Astrocyte (in vitro differentiated cells and primary cell): ENCODE measurements at regions not wholly inside any gene's neighbourhood (a gene's known extent, or its start where the extent isn't known, plus 50 kb on each side); places are given as distances from the start of the nearest gene placed in this dataset.

ENCODE experiments used
- DNase-seq: peaks from one replicate; pipeline ENCODE4 v3.0.0-alpha.2; 2010; ENCODE audit warnings: low read depth
- FAIRE-seq: peaks from 2 replicates; lab custom pipeline; 2011; peaks lifted over from hg19 to GRCh38; lab: Jason Lieb, UNC
- H2AFZ ChIP-seq: 2 replicates; pipeline ENCODE4 v1.6.0; 2012; ENCODE audit warnings: low read depth, low read length, inconsistent platforms
- H3K27ac ChIP-seq: 2 replicates; pipeline ENCODE4 v1.5.1; 2011; ENCODE audit warnings: low read depth, low read length, inconsistent platforms
- H3K27me3 ChIP-seq: 2 replicates; pipeline ENCODE4 v1.6.0; 2011; ENCODE audit warnings: low read length, inconsistent platforms; ENCODE audit not compliant: insufficient read depth
- H3K36me3 ChIP-seq: 2 replicates; pipeline ENCODE4 v1.5.1; 2011; ENCODE audit warnings: low read length, inconsistent platforms; ENCODE audit not compliant: insufficient read depth
- H3K4me1 ChIP-seq: 2 replicates; pipeline ENCODE4 v1.5.1; 2011; ENCODE audit warnings: low read length, inconsistent platforms; ENCODE audit not compliant: insufficient read depth
- H3K4me2 ChIP-seq: 2 replicates; pipeline ENCODE4 v1.6.0; 2012; ENCODE audit warnings: low read length, inconsistent platforms
- H3K4me3 ChIP-seq: 2 replicates; pipeline ENCODE4 v1.5.1; 2011; ENCODE audit warnings: low read depth, mild to moderate bottlenecking, low read length, inconsistent platforms; ENCODE audit not compliant: insufficient read depth
- H3K79me2 ChIP-seq: 2 replicates; pipeline ENCODE4 v1.6.0; 2012; ENCODE audit warnings: mild to moderate bottlenecking, low read length, inconsistent platforms; ENCODE audit not compliant: insufficient read depth
- H3K9ac ChIP-seq: 2 replicates; pipeline ENCODE4 v1.6.0; 2012; ENCODE audit warnings: mild to moderate bottlenecking, low read length, inconsistent platforms
- H3K9me3 ChIP-seq: 2 replicates; pipeline ENCODE4 v1.5.1; 2012; ENCODE audit warnings: low read depth, mild to moderate bottlenecking, low read length, inconsistent platforms; ENCODE audit not compliant: insufficient read depth
- H4K20me1 ChIP-seq: 2 replicates; pipeline ENCODE4 v1.6.0; 2012; ENCODE audit warnings: low read length, inconsistent platforms; ENCODE audit not compliant: insufficient read depth
- H3K27ac Mint-ChIP-seq: one replicate; pipeline ENCODE4 v1.8.0; 2021; ENCODE audit warnings: mild to moderate bottlenecking, mixed read lengths; ENCODE audit not compliant: unreplicated experiment
- H3K27me3 Mint-ChIP-seq: one replicate; pipeline ENCODE4 v1.8.0; 2021; ENCODE audit warnings: low read depth, mixed read lengths; ENCODE audit not compliant: unreplicated experiment
- H3K36me3 Mint-ChIP-seq: one replicate; pipeline ENCODE4 v1.8.0; 2021; ENCODE audit warnings: low read depth, mixed read lengths; ENCODE audit not compliant: unreplicated experiment
- H3K4me1 Mint-ChIP-seq: one replicate; pipeline ENCODE4 v1.8.0; 2021; ENCODE audit warnings: low read depth, mixed read lengths; ENCODE audit not compliant: unreplicated experiment
- H3K4me3 Mint-ChIP-seq: one replicate; pipeline ENCODE4 v1.8.0; 2021; ENCODE audit warnings: mild to moderate bottlenecking, moderate library complexity, mixed read lengths; ENCODE audit not compliant: unreplicated experiment
- H3K9me3 Mint-ChIP-seq: one replicate; pipeline ENCODE4 v1.8.0; 2021; ENCODE audit warnings: mild to moderate bottlenecking, mixed read lengths; ENCODE audit not compliant: unreplicated experiment
- CTCF ChIP-seq: IDR thresholded peaks from 2 replicates; pipeline ENCODE4 v1.5.1; 2011; ENCODE audit warnings: low read depth, mild to moderate bottlenecking, inconsistent platforms, low read length, moderate library complexity; ENCODE audit not compliant: insufficient read depth
- EZH2 ChIP-seq: IDR thresholded peaks from 2 replicates; pipeline ENCODE4 v1.6.1; 2012; ENCODE audit warnings: mild to moderate bottlenecking, low read length, inconsistent platforms; ENCODE audit not compliant: insufficient read depth

GRCh38 chr4:155570661-155571060 lies 96.0 kb upstream of the GUCY1A1 start:
- no peak for TF ChIP-seq CTCF
- TF ChIP-seq EZH2: no peak
- H4K20me1 ChIP-seq: no peaks in the 10 kb centered on the region
- H2AFZ ChIP-seq: no peak overlapping the region
- H3K9ac ChIP-seq: no peak overlapping the region
- no peak overlapping the region for H3K27ac ChIP-seq
- Mint-ChIP-seq H3K36me3 (no peaks in the 10 kb centered on the region), H3K4me3 (no peak overlapping the region), H3K9me3 (peaks cover 7% of the 10 kb centered on the region), H3K27ac (no peak overlapping the region), H3K27me3 (no peaks in the 10 kb centered on the region), H3K4me1 (peaks cover 5% of the 10 kb centered on the region)
- H3K9me3 ChIP-seq: no peaks in the 10 kb centered on the region
- no peaks in the 10 kb centered on the region for H3K36me3 ChIP-seq
- H3K4me2 ChIP-seq: no peak overlapping the region
- no peaks in the 10 kb centered on the region for H3K79me2 ChIP-seq
- DNase-seq (no peak), FAIRE-seq (no peak)
- no peak overlapping the region for H3K4me3 ChIP-seq
- no peaks in the 10 kb centered on the region for H3K27me3 ChIP-seq
- no peaks in the 10 kb centered on the region for H3K4me1 ChIP-seq

GRCh38 chr4:155569960-155570515 lies 96.6 kb upstream of the GUCY1A1 start:
- no peak overlapping the region for H3K4me2 ChIP-seq
- no peak overlapping the region for H3K4me3 ChIP-seq
- H3K4me3 Mint-ChIP-seq: no peak overlapping the region
- H2AFZ ChIP-seq: no peak overlapping the region
- H3K9ac ChIP-seq: no peak overlapping the region
- DNase-seq (peak; percentile 73), FAIRE-seq (peak; percentile 32)
- H3K4me1 Mint-ChIP-seq: peaks cover 5% of the 10 kb centered on the region
- no peak for TF ChIP-seq CTCF
- no peak for TF ChIP-seq EZH2
- H3K79me2 ChIP-seq: no peaks in the 10 kb centered on the region
- no peaks in the 10 kb centered on the region for H3K36me3 Mint-ChIP-seq
- H3K27ac ChIP-seq: no peak overlapping the region
- no peaks in the 10 kb centered on the region for H3K4me1 ChIP-seq
- H3K27me3 Mint-ChIP-seq: no peaks in the 10 kb centered on the region
- H3K27me3 ChIP-seq: no peaks in the 10 kb centered on the region
- no peaks in the 10 kb centered on the region for H3K36me3 ChIP-seq
- H3K27ac Mint-ChIP-seq: no peak overlapping the region
- H4K20me1 ChIP-seq: no peaks in the 10 kb centered on the region
- H3K9me3 Mint-ChIP-seq: peaks cover 7% of the 10 kb centered on the region
- no peaks in the 10 kb centered on the region for H3K9me3 ChIP-seq

- no peak for FAIRE-seq
- H4K20me1 ChIP-seq: no peaks in the 10 kb centered on the region
- no peaks in the 10 kb centered on the region for H3K27me3 Mint-ChIP-seq
- no peaks in the 10 kb centered on the region for H3K79me2 ChIP-seq
- TF ChIP-seq CTCF (no peak), EZH2 (no peak)
- no peak overlapping the region for H3K9ac ChIP-seq
- H3K4me3 Mint-ChIP-seq: no peak overlapping the region
- peaks cover 5% of the 10 kb centered on the region for H3K4me1 Mint-ChIP-seq
- no peaks in the 10 kb centered on the region for H3K27me3 ChIP-seq
- H3K4me3 ChIP-seq: no peak overlapping the region
- H3K27ac Mint-ChIP-seq: no peak overlapping the region
- no peak overlapping the region for H3K4me2 ChIP-seq
- H3K4me1 ChIP-seq: no peaks in the 10 kb centered on the region
- H3K36me3 Mint-ChIP-seq: no peaks in the 10 kb centered on the region
- DNase-seq: no peak
- peaks cover 7% of the 10 kb centered on the region for H3K9me3 Mint-ChIP-seq
- H3K36me3 ChIP-seq: no peaks in the 10 kb centered on the region
- no peak overlapping the region for H3K27ac ChIP-seq
- no peak overlapping the region for H2AFZ ChIP-seq
- no peaks in the 10 kb centered on the region for H3K9me3 ChIP-seq
Measured at GRCh38 chr4:155569471-155569870, 97.2 kb upstream of the GUCY1A1 start.
